ENCODE measurements at regions not wholly inside any gene's neighbourhood (a gene's known extent, or its start where the extent isn't known, plus 50 kb on each side); places are given as distances from the start of the nearest gene placed in this dataset.

DNA sequence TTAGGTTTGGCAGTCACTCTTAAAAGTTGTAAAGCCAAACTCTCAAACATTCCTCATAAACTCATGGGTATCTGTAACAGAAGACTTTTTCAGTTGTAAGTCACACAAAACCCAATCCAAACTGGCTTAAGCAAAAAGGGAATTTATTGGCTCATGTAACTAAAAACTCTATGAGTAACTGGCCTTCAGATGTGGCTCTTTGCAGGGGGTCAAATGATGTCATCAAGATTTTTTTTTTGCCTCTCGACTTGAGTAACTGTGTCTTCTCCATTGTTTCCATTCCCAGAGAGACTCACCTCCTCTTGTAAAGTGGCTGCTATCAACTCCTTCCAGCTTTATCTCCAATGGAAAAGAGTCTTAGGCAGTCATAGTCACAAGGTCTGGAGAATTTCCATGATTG, 645.0 kb downstream of the DHX35 start:
- TF ChIP-seq, protein P1, sequence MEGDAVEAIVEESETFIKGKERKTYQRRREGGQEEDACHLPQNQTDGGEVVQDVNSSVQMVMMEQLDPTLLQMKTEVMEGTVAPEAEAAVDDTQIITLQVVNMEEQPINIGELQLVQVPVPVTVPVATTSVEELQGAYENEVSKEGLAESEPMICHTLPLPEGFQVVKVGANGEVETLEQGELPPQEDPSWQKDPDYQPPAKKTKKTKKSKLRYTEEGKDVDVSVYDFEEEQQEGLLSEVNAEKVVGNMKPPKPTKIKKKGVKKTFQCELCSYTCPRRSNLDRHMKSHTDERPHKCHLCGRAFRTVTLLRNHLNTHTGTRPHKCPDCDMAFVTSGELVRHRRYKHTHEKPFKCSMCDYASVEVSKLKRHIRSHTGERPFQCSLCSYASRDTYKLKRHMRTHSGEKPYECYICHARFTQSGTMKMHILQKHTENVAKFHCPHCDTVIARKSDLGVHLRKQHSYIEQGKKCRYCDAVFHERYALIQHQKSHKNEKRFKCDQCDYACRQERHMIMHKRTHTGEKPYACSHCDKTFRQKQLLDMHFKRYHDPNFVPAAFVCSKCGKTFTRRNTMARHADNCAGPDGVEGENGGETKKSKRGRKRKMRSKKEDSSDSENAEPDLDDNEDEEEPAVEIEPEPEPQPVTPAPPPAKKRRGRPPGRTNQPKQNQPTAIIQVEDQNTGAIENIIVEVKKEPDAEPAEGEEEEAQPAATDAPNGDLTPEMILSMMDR (IDR thresholded peaks at IDR 0.05; ENCODE audit: low read depth, low read length) = no peak
- TF ChIP-seq EZH2phosphoT487 (IDR thresholded peaks at IDR 0.05; ENCODE audit: low read depth) = no peak
